ENCODE measurements at regions not wholly inside any gene's neighbourhood (a gene's known extent, or its start where the extent isn't known, plus 50 kb on each side); places are given as distances from the start of the nearest gene placed in this dataset.
"Not testable (repeated sequence)": the region's sequence is repeated elsewhere in the genome, so short reads cannot be mapped to it uniquely, and the experiment has no call there.

DNA sequence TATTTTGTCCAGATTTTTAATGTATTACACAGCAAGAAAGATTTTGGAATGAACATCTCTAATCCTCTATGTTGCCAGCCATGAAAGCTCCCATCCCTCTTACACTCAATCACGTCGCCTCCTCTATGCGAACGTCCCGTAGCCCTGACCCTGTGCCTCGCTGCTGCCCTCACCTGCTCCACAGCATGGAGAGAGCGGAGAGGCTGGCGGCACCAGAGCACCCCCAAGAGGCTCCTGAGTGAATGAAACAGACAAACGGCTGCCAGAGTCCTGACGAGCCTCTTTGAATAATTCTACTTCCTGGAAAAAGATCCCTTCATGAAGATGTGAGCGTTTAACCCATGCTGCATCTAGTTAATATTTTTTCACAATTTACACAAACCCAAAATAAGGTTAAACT is 111.1 kb downstream of the GOLGA6L6 start:
- H3K4me3 Mint-ChIP-seq; DNase-seq; H3K4me2 ChIP-seq (replicated peaks; ENCODE audit: low read depth, low read length, poor library complexity, severe bottlenecking); H3K9ac ChIP-seq (ENCODE audit: low read length); H3K4me3 ChIP-seq (ENCODE audit: control extremely low read depth in 1 of 5, extremely low read depth in 1 of 5, insufficient read depth in 1 of 5, low read depth in 2 of 5, low read length in 4 of 5); H3K4me1 ChIP-seq (ENCODE audit: control insufficient read depth in 2 of 2, insufficient read depth in 2 of 2, low read length in 2 of 2); H3K27me3 ChIP-seq (replicated peaks in 1 of 4; ENCODE audit: control extremely low read depth in 1 of 4, control insufficient read depth in 3 of 4, insufficient read depth in 4 of 4, low read length in 3 of 4); H2AFZ ChIP-seq (ENCODE audit: insufficient read depth, low read depth, low read length, poor library complexity, severe bottlenecking); H3K36me3 ChIP-seq (replicated peaks in 1 of 2; ENCODE audit: control extremely low read depth in 1 of 2, control insufficient read depth in 1 of 2, extremely low read depth in 1 of 2, insufficient read depth in 2 of 2, low read length in 1 of 2); H3K79me2 ChIP-seq (ENCODE audit: control insufficient read depth, insufficient read depth, low read length); H4K20me1 ChIP-seq (ENCODE audit: control insufficient read depth, insufficient read depth, low read length, poor library complexity, severe bottlenecking); intact Hi-C loops (cut with micrococcal nuclease); CTCF ChIA-PET; H3K9me3 ChIP-seq (ENCODE audit: control extremely low read depth in 1 of 3, control insufficient read depth in 2 of 3, insufficient read depth in 1 of 3, low read length in 2 of 3); POLR2A ChIA-PET; H3K27ac Mint-ChIP-seq; ATAC-seq (ENCODE audit: low read depth); H3K4me1 Mint-ChIP-seq; H3K27me3 Mint-ChIP-seq; H3K9me3 Mint-ChIP-seq (ENCODE audit: insufficient read depth); H3K27ac ChIP-seq (ENCODE audit: low read length in 2 of 2): not testable (repeated sequence)
- WGBS (ENCODE audit: insufficient coverage) = no CpG with 5 or more reads among the region's 11 CpGs

- DNase-seq; POLR2A ChIA-PET; H3K27me3 Mint-ChIP-seq; H3K27ac Mint-ChIP-seq; H3K36me3 ChIP-seq (replicated peaks in 1 of 2; ENCODE audit: control extremely low read depth in 1 of 2, control insufficient read depth in 1 of 2, extremely low read depth in 1 of 2, insufficient read depth in 2 of 2, low read length in 1 of 2); intact Hi-C loops (cut with micrococcal nuclease); H3K9ac ChIP-seq (ENCODE audit: low read length); H4K20me1 ChIP-seq (ENCODE audit: control insufficient read depth, insufficient read depth, low read length, poor library complexity, severe bottlenecking); H3K27ac ChIP-seq (ENCODE audit: low read length in 2 of 2); ATAC-seq (ENCODE audit: low read depth); CTCF ChIA-PET; H3K9me3 ChIP-seq (ENCODE audit: control extremely low read depth in 1 of 3, control insufficient read depth in 2 of 3, insufficient read depth in 1 of 3, low read length in 2 of 3); H3K79me2 ChIP-seq (ENCODE audit: control insufficient read depth, insufficient read depth, low read length); H3K4me2 ChIP-seq (replicated peaks; ENCODE audit: low read depth, low read length, poor library complexity, severe bottlenecking); H2AFZ ChIP-seq (ENCODE audit: insufficient read depth, low read depth, low read length, poor library complexity, severe bottlenecking); H3K9me3 Mint-ChIP-seq (ENCODE audit: insufficient read depth); H3K4me1 ChIP-seq (ENCODE audit: control insufficient read depth in 2 of 2, insufficient read depth in 2 of 2, low read length in 2 of 2); H3K4me3 Mint-ChIP-seq; H3K4me1 Mint-ChIP-seq; H3K4me3 ChIP-seq (ENCODE audit: control extremely low read depth in 1 of 5, extremely low read depth in 1 of 5, insufficient read depth in 1 of 5, low read depth in 2 of 5, low read length in 4 of 5): not testable (repeated sequence)
- WGBS (ENCODE audit: insufficient coverage) = 63% methylated on average over 1 of the region's 2 CpGs
- H3K27me3 ChIP-seq (replicated peaks in 1 of 4; ENCODE audit: control extremely low read depth in 1 of 4, control insufficient read depth in 3 of 4, insufficient read depth in 4 of 4, low read length in 3 of 4) = peaks cover 0 to 21% (median 0%) of the 10 kb centered on the region in 4 experiments
These were observed 120.9 kb downstream of the GOLGA6L6 start for GRCh38 chr15:20420710-20421109.

DNA sequence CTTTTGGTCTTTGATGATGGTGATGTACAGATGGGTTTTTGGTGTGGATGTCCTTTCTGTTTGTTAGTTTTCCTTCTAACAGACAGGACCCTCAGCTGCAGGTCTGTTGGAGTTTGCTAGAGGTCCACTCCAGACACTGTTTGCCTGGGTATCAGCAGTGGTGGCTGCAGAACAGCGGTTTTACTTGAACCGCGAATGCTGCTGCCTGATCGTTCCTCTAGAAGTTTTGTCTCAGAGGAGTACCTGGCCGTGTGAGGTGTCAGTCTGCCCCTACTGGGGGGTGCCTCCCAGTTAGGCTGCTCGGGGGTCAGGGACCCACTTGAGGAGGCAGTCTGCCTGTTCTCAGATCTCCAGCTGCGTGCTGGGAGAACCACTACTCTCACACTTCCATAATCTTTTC is 125.0 kb downstream of the GOLGA6L6 start:
- ATAC-seq (ENCODE audit: low read depth); intact Hi-C loops (cut with micrococcal nuclease); H3K9me3 ChIP-seq (ENCODE audit: control extremely low read depth in 1 of 3, control insufficient read depth in 2 of 3, insufficient read depth in 1 of 3, low read length in 2 of 3); H3K27me3 Mint-ChIP-seq; H3K27ac Mint-ChIP-seq; POLR2A ChIA-PET; H3K4me3 ChIP-seq (ENCODE audit: control extremely low read depth in 1 of 5, extremely low read depth in 1 of 5, insufficient read depth in 1 of 5, low read depth in 2 of 5, low read length in 4 of 5); DNase-seq; H3K4me1 ChIP-seq (ENCODE audit: control insufficient read depth in 2 of 2, insufficient read depth in 2 of 2, low read length in 2 of 2); H3K36me3 ChIP-seq (replicated peaks in 1 of 2; ENCODE audit: control extremely low read depth in 1 of 2, control insufficient read depth in 1 of 2, extremely low read depth in 1 of 2, insufficient read depth in 2 of 2, low read length in 1 of 2); H3K4me2 ChIP-seq (replicated peaks; ENCODE audit: low read depth, low read length, poor library complexity, severe bottlenecking); H2AFZ ChIP-seq (ENCODE audit: insufficient read depth, low read depth, low read length, poor library complexity, severe bottlenecking); H3K9ac ChIP-seq (ENCODE audit: low read length); H3K27ac ChIP-seq (ENCODE audit: low read length in 2 of 2); H3K4me3 Mint-ChIP-seq; CTCF ChIA-PET; H4K20me1 ChIP-seq (ENCODE audit: control insufficient read depth, insufficient read depth, low read length, poor library complexity, severe bottlenecking); H3K9me3 Mint-ChIP-seq (ENCODE audit: insufficient read depth); H3K79me2 ChIP-seq (ENCODE audit: control insufficient read depth, insufficient read depth, low read length); H3K4me1 Mint-ChIP-seq: not testable (repeated sequence)
- 79% methylated on average over 7 of the region's 7 CpGs for WGBS (ENCODE audit: insufficient coverage)
- H3K27me3 ChIP-seq (replicated peaks in 1 of 4; ENCODE audit: control extremely low read depth in 1 of 4, control insufficient read depth in 3 of 4, insufficient read depth in 4 of 4, low read length in 3 of 4) = peaks cover 0 to 19% (median 0%) of the 10 kb centered on the region in 4 experiments

DNA sequence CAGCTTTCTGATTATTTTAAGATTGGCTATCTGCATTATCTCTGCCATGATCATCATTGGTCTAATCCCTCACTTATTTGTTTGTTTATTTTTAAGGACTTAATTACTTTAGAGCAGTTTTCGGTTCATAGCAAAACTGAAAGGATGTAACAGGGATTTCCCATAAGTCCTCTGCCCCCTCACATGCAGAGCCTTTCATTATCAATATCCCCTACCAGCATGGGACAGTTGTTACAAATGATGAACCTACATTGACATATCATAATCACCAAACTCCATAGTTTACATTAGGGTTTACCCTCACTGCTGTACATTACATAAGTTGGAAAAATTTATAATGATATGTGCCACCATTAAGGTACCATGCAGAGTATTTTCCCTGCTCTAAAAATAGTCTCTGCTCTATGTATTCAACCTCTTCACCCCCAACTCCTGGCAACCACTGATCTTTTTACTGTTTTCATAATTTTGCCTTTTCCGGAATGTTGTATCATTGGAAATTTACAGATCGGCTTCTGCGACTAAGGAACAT is 131.9 kb downstream of the GOLGA6L6 start:
- ATAC-seq (ENCODE audit: low read depth); H3K27me3 ChIP-seq (replicated peaks in 1 of 4; ENCODE audit: control extremely low read depth in 1 of 4, control insufficient read depth in 3 of 4, insufficient read depth in 4 of 4, low read length in 3 of 4); H4K20me1 ChIP-seq (ENCODE audit: control insufficient read depth, insufficient read depth, low read length, poor library complexity, severe bottlenecking); H3K4me3 Mint-ChIP-seq; H3K27ac Mint-ChIP-seq; H3K27ac ChIP-seq (ENCODE audit: low read length in 2 of 2); DNase-seq; H3K4me1 Mint-ChIP-seq; H3K9me3 ChIP-seq (ENCODE audit: control extremely low read depth in 1 of 3, control insufficient read depth in 2 of 3, insufficient read depth in 1 of 3, low read length in 2 of 3); H2AFZ ChIP-seq (ENCODE audit: insufficient read depth, low read depth, low read length, poor library complexity, severe bottlenecking); H3K4me3 ChIP-seq (ENCODE audit: control extremely low read depth in 1 of 5, extremely low read depth in 1 of 5, insufficient read depth in 1 of 5, low read depth in 2 of 5, low read length in 4 of 5); POLR2A ChIA-PET; H3K79me2 ChIP-seq (ENCODE audit: control insufficient read depth, insufficient read depth, low read length); H3K4me1 ChIP-seq (ENCODE audit: control insufficient read depth in 2 of 2, insufficient read depth in 2 of 2, low read length in 2 of 2); H3K36me3 ChIP-seq (replicated peaks in 1 of 2; ENCODE audit: control extremely low read depth in 1 of 2, control insufficient read depth in 1 of 2, extremely low read depth in 1 of 2, insufficient read depth in 2 of 2, low read length in 1 of 2); intact Hi-C loops (cut with micrococcal nuclease); H3K9me3 Mint-ChIP-seq (ENCODE audit: insufficient read depth); H3K4me2 ChIP-seq (replicated peaks; ENCODE audit: low read depth, low read length, poor library complexity, severe bottlenecking); H3K9ac ChIP-seq (ENCODE audit: low read length); H3K27me3 Mint-ChIP-seq; CTCF ChIA-PET: not testable (repeated sequence)
- WGBS (ENCODE audit: insufficient coverage) = 90% methylated on average over 3 of the region's 4 CpGs
